Endothelial cell of umbilical vein (primary cell): ENCODE measurements at regions not wholly inside any gene's neighbourhood (a gene's known extent, or its start where the extent isn't known, plus 50 kb on each side); places are given as distances from the start of the nearest gene placed in this dataset.

ENCODE experiments used
- BruUV-seq: library from RNA; stranded (reverse); fragments of 400-500 nt; replicated peaks from 2 replicates; lab custom pipeline; 2021; lab: Mats Ljungman, UMichigan
- CTCF ChIA-PET: fragments of 300-600, 350-600 bp; sonication (Branson Sonifier 250); formaldehyde crosslinking; loops from one replicate; lab custom pipeline; 2021; ENCODE audit warnings: antibody characterized with exemption, inconsistent platforms; lab: Charles Lee
- POLR2A ChIA-PET: fragments of 300-600, 350-600 bp; sonication (Branson Sonifier 250); formaldehyde crosslinking; loops from one replicate; lab custom pipeline; 2021; ENCODE audit warnings: antibody characterized with exemption, inconsistent platforms; lab: Charles Lee
- DNase-seq: peaks from one replicate; pipeline ENCODE4 v3.0.0-alpha.2; 2011; ENCODE audit warnings: low read depth, low spot score
- FAIRE-seq: peaks from 2 replicates; lab custom pipeline; 2011; peaks lifted over from hg19 to GRCh38; lab: Jason Lieb, UNC
- H2AFZ ChIP-seq: 2 replicates; pipeline ENCODE4 v1.6.0; 2012; ENCODE audit warnings: low read depth, low read length, control low read depth, inconsistent platforms
- H3K27ac ChIP-seq: 2 replicates; pipeline ENCODE4 v1.5.1; 2011; ENCODE audit warnings: low read depth, mild to moderate bottlenecking, control low read depth, low read length, moderate library complexity; ENCODE audit not compliant: insufficient read depth
- H3K27me3 ChIP-seq, 2 experiments: 2 replicates each; pipeline versions ENCODE4 v1.6.0 to v1.6.1; 2011; ENCODE audit warnings: low read length in 2 of 2, mixed read lengths in 1 of 2; ENCODE audit not compliant: control insufficient read depth in 2 of 2, insufficient read depth in 2 of 2
- H3K36me3 ChIP-seq, 2 experiments: 2 replicates in 1 of 2; 3 replicates in 1 of 2; pipeline ENCODE4 v1.5.1; 2011; ENCODE audit warnings: low read length in 2 of 2, mild to moderate bottlenecking in 1 of 2, moderate library complexity in 1 of 2; ENCODE audit not compliant: control insufficient read depth in 2 of 2, insufficient read depth in 2 of 2; ENCODE audit errors: extremely low read depth in 1 of 2
- H3K4me1 ChIP-seq: 3 replicates; pipeline ENCODE4 v1.5.1; 2011; ENCODE audit warnings: mild to moderate bottlenecking, low read length; ENCODE audit not compliant: control insufficient read depth, insufficient read depth; ENCODE audit errors: extremely low read depth
- H3K4me2 ChIP-seq: 2 replicates; pipeline ENCODE4 v1.6.1; 2011; ENCODE audit warnings: low read length, control low read depth, mixed read lengths; ENCODE audit not compliant: insufficient read depth
- H3K4me3 ChIP-seq, 3 experiments: fragments of 200-600 bp in 1 of 3; sonication (generic), shearing (Covaris generic) in 1 of 3; replicated peaks in 1 of 3; 2 replicates each; pipeline ENCODE4 v1.5.1; 2011 to 2016; ENCODE audit warnings: control low read depth in 3 of 3, low read length in 3 of 3, mild to moderate bottlenecking in 2 of 3, inconsistent platforms in 1 of 3, low read depth in 1 of 3, moderate library complexity in 1 of 3; ENCODE audit not compliant: insufficient read depth in 1 of 3
- H3K79me2 ChIP-seq: 2 replicates; pipeline ENCODE4 v1.6.0; 2012; ENCODE audit warnings: low read length, inconsistent platforms; ENCODE audit not compliant: control insufficient read depth, insufficient read depth
- H3K9ac ChIP-seq: replicated peaks from 2 replicates; pipeline ENCODE3; 2011; ENCODE audit warnings: low read length, control low read depth; ENCODE audit not compliant: insufficient read depth; ENCODE audit errors: extremely low read depth
- H3K9me1 ChIP-seq: replicated peaks from 3 replicates; pipeline ENCODE4 v1.6.0; 2011; ENCODE audit warnings: mild to moderate bottlenecking, low read length; ENCODE audit not compliant: control insufficient read depth, insufficient read depth; ENCODE audit errors: extremely low read depth
- H3K9me3 ChIP-seq: replicated peaks from 2 replicates; pipeline ENCODE4 v1.5.1; 2012; ENCODE audit warnings: low read length, inconsistent platforms; ENCODE audit not compliant: control insufficient read depth, insufficient read depth
- H4K20me1 ChIP-seq: replicated peaks from 2 replicates; pipeline ENCODE3; 2011; ENCODE audit warnings: mild to moderate bottlenecking, low read length; ENCODE audit not compliant: control insufficient read depth, insufficient read depth; ENCODE audit errors: extremely low read depth
- CTCF ChIP-seq, 2 donors: IDR thresholded peaks; 1 replicate in 1 of 2; 2 replicates in 1 of 2; pipeline ENCODE4 v1.5.1; 2011; ENCODE audit warnings: low read length in 2 of 2, mild to moderate bottlenecking in 2 of 2, moderate library complexity in 2 of 2, control low read depth in 1 of 2, inconsistent platforms in 1 of 2, low read depth in 1 of 2; ENCODE audit not compliant: insufficient read depth in 1 of 2; ENCODE audit errors: extremely low read depth in 1 of 2
- EZH2 ChIP-seq: IDR thresholded peaks from 2 replicates; pipeline ENCODE4 v1.6.1; 2012; ENCODE audit warnings: borderline replicate concordance, low read depth, mild to moderate bottlenecking, moderate library complexity, low read length, inconsistent platforms; ENCODE audit not compliant: severe bottlenecking
- FOS ChIP-seq: IDR thresholded peaks from 2 replicates; pipeline ENCODE4 v1.6.1; 2011; ENCODE audit warnings: mild to moderate bottlenecking, low read length, moderate library complexity, borderline replicate concordance; ENCODE audit not compliant: insufficient read depth
- GATA2 ChIP-seq: IDR thresholded peaks from 2 replicates; pipeline ENCODE4 v1.7.0; 2011; ENCODE audit warnings: low read depth, mild to moderate bottlenecking, moderate library complexity, mixed read lengths, low read length; ENCODE audit not compliant: insufficient read length, insufficient read depth
- JUN ChIP-seq: IDR thresholded peaks from 2 replicates; pipeline ENCODE4 v1.6.1; 2011; ENCODE audit warnings: borderline replicate concordance, low read depth; ENCODE audit not compliant: insufficient read length, insufficient read depth
- MAX ChIP-seq: IDR thresholded peaks from 2 replicates; pipeline ENCODE4 v1.6.1; 2011; ENCODE audit not compliant: insufficient read depth, insufficient read length
- MYC ChIP-seq: IDR thresholded peaks from one replicate; pipeline ENCODE4 v1.6.1; 2011; ENCODE audit warnings: mild to moderate bottlenecking, low read depth, low read length
- POLR2A ChIP-seq: IDR thresholded peaks from 2 replicates; pipeline ENCODE4 v1.6.1; 2012; ENCODE audit warnings: low read depth, mild to moderate bottlenecking, control low read depth, low read length
- POLR2AphosphoS5 ChIP-seq: IDR thresholded peaks from 2 replicates; pipeline ENCODE4 v1.6.1; 2012; ENCODE audit warnings: low read depth, mild to moderate bottlenecking, control low read depth, low read length, moderate library complexity; ENCODE audit not compliant: insufficient read depth
- dilution Hi-C: fragments of 300-500 bp; cut with MboI; formaldehyde crosslinking; loops from one replicate; pipeline ENCODE4 v1.15.0; 2019; ENCODE audit warnings: low sequenced_read_pairs; ENCODE audit not compliant: extremely low pct_ligation_motif_present
- intact Hi-C: fragments of 100-400 bp; cut with micrococcal nuclease; formaldehyde crosslinking; loops from one replicate; pipeline ENCODE4 v1.10.0; 2022

- CTCF ChIA-PET: no interaction called here
- TF ChIP-seq POLR2AphosphoS5: no peak
- TF ChIP-seq EZH2: no peak
- TF ChIP-seq MYC: no peak
- TF ChIP-seq FOS: no peak
- no peak for TF ChIP-seq MAX
- TF ChIP-seq JUN: no peak
- TF ChIP-seq CTCF (IDR thresholded peaks at IDR 0.05; ENCODE audit: extremely low read depth in 1 of 2, insufficient read depth in 1 of 2, low read depth in 1 of 2, low read length in 2 of 2): no peak
- no peak for TF ChIP-seq POLR2A
- no peak for TF ChIP-seq GATA2
- Histone ChIP-seq H2AFZ (no peak overlapping the region), H3K4me3 (no peak overlapping the region), H3K9me3 (peaks cover 2% of the 10 kb centered on the region), H3K4me1 (no peaks in the 10 kb centered on the region), H3K27ac (no peak overlapping the region), H3K36me3 (no peaks in the 10 kb centered on the region), H3K4me2 (no peak overlapping the region), H4K20me1 (no peaks in the 10 kb centered on the region), H3K9me1 (no peaks in the 10 kb centered on the region), H3K27me3 (no peaks in the 10 kb centered on the region), H3K9ac (no peak overlapping the region), H3K79me2 (no peaks in the 10 kb centered on the region)
- intact Hi-C loops: no loop called here
- POLR2A ChIA-PET: no interaction called here
- dilution Hi-C loops: no loop called here
- no TSS peak for BruUV-seq
- FAIRE-seq: no peak
- no peak for DNase-seq
Measured at GRCh38 chr20:55205665-55206064, 730.3 kb downstream of the DOK5 start.
